HCT116 (cell line): ENCODE measurements at regions not wholly inside any gene's neighbourhood (a gene's known extent, or its start where the extent isn't known, plus 50 kb on each side); places are given as distances from the start of the nearest gene placed in this dataset.

Experiments
- ATAC-seq: fragments of 200-7000 bp; cut with Tn5 transposase; 2 replicates; pipeline ENCODE4 v1.9.1; 2020; ENCODE audit warnings: mild to moderate bottlenecking, moderate library complexity
- BruUV-seq: library from RNA; stranded (reverse); fragments of 400-500 nt; replicated peaks from 2 replicates; lab custom pipeline; 2021; lab: Mats Ljungman, UMichigan
- CTCF ChIA-PET: fragments of 300-600 bp; sonication (Branson Sonifier 250); formaldehyde crosslinking; loops from one replicate; lab custom pipeline; 2021; ENCODE audit warnings: antibody characterized with exemption; lab: Charles Lee
- POLR2A ChIA-PET: fragments of 300-600, 350-600 bp; sonication (Branson Sonifier 250); formaldehyde crosslinking; loops from one replicate; lab custom pipeline; 2021; ENCODE audit warnings: antibody characterized with exemption; lab: Charles Lee
- RAD21 ChIA-PET, 2 experiments: fragments of 300-600 bp; sonication (Branson Sonifier 250); formaldehyde crosslinking; loops; one replicate each; lab custom pipeline; 2023; ENCODE audit warnings: low total read pairs in 2 of 2; ENCODE audit not compliant: uncharacterized antibody in 2 of 2, unreplicated experiment in 2 of 2, low non-redundant PET in 1 of 2; lab: Charles Lee
- DNase-seq: peaks from one replicate; pipeline ENCODE4 v3.0.0-alpha.2; 2010; ENCODE audit warnings: low read depth, low spot score
- H2AFZ ChIP-seq: fragments of 200-600 bp; shearing (Covaris generic), sonication (generic); 2 replicates; pipeline ENCODE4 v1.6.1; 2017; ENCODE audit warnings: low read depth, mixed run types, mixed read lengths, antibody characterized with exemption, low read length; ENCODE audit not compliant: poor library complexity, severe bottlenecking
- H3K27ac ChIP-seq: 2 replicates; pipeline ENCODE4 v1.5.1; 2012; ENCODE audit warnings: low read depth, low read length
- H3K27me3 ChIP-seq: fragments of 200-600 bp; sonication (generic); 2 replicates; pipeline ENCODE4 v1.6.1; 2016; ENCODE audit warnings: mixed run types, low read length, mixed read lengths; ENCODE audit not compliant: insufficient read depth
- H3K36me3 ChIP-seq, 2 experiments: fragments of 200-500 bp in 1 of 2; fragments of 200-600 bp in 1 of 2; sonication (Bioruptor generic) in 1 of 2; sonication (generic) in 1 of 2; 2 replicates each; pipeline versions ENCODE4 v1.5.1 to v1.6.1; 2014 to 2016; ENCODE audit warnings: low read length in 2 of 2, inconsistent platforms in 1 of 2, mixed read lengths in 1 of 2, mixed run types in 1 of 2; ENCODE audit not compliant: insufficient read depth in 2 of 2, control insufficient read depth in 1 of 2
- H3K4me1 ChIP-seq, 2 experiments: fragments of 200-600 bp in 1 of 2; sonication (generic) in 1 of 2; 2 replicates each; pipeline versions ENCODE4 v1.5.1 to v1.6.1; 2012 to 2017; ENCODE audit warnings: low read length in 2 of 2, inconsistent platforms in 1 of 2, mild to moderate bottlenecking in 1 of 2, mixed read lengths in 1 of 2, mixed run types in 1 of 2, moderate library complexity in 1 of 2; ENCODE audit not compliant: insufficient read depth in 2 of 2, control insufficient read depth in 1 of 2
- H3K4me2 ChIP-seq: fragments of 200-600 bp; sonication (generic); 2 replicates; pipeline ENCODE4 v1.6.1; 2017; ENCODE audit warnings: mixed run types, low read length, mixed read lengths
- H3K4me3 ChIP-seq, 2 experiments: fragments of 200-600 bp in 1 of 2; sonication (generic) in 1 of 2; replicated peaks in 1 of 2; 2 replicates each; pipeline ENCODE4 v1.5.1; 2011 to 2016; ENCODE audit warnings: low read length in 2 of 2, control low read depth in 1 of 2, low read depth in 1 of 2, mild to moderate bottlenecking in 1 of 2, mixed read lengths in 1 of 2, mixed run types in 1 of 2
- H3K79me2 ChIP-seq: fragments of 200-600 bp; sonication (generic); 2 replicates; pipeline ENCODE4 v1.6.1; 2017; ENCODE audit warnings: mild to moderate bottlenecking, mixed run types, low read length, moderate library complexity, mixed read lengths; ENCODE audit not compliant: insufficient read depth
- H3K9ac ChIP-seq: fragments of 200-600 bp; sonication (generic); 2 replicates; pipeline ENCODE4 v1.6.1; 2016; ENCODE audit warnings: low read length, mixed read lengths
- H3K9me2 ChIP-seq: fragments of 200-600 bp; sonication (generic), shearing (Covaris generic); 2 replicates; pipeline ENCODE4 v1.6.1; 2017; ENCODE audit warnings: mixed run types, mild to moderate bottlenecking, moderate library complexity; ENCODE audit not compliant: insufficient read depth
- H3K9me3 ChIP-seq, 2 experiments: fragments of 200-500 bp in 1 of 2; fragments of 200-600 bp in 1 of 2; sonication (Bioruptor generic) in 1 of 2; sonication (generic) in 1 of 2; 2 replicates each; pipeline ENCODE4 v1.6.1; 2014 to 2017; ENCODE audit warnings: low read length in 2 of 2, mixed read lengths in 2 of 2, inconsistent platforms in 1 of 2, low read depth in 1 of 2, mild to moderate bottlenecking in 1 of 2, mixed run types in 1 of 2, moderate library complexity in 1 of 2; ENCODE audit not compliant: control insufficient read depth in 1 of 2, insufficient read depth in 1 of 2
- H4K20me1 ChIP-seq: fragments of 200-600 bp; sonication (generic), shearing (Covaris generic); 2 replicates; pipeline ENCODE4 v1.6.1; 2017; ENCODE audit warnings: mixed run types, mild to moderate bottlenecking, moderate library complexity; ENCODE audit not compliant: insufficient read depth
- EGR1 ChIP-seq: IDR thresholded peaks from 2 replicates; pipeline ENCODE4 v1.6.1; 2012; ENCODE audit warnings: low read depth
- ELF1 ChIP-seq: IDR thresholded peaks from 2 replicates; pipeline ENCODE4 v1.6.1; 2012; ENCODE audit warnings: low read depth, borderline replicate concordance
- POLR2A ChIP-seq: IDR thresholded peaks from 2 replicates; pipeline ENCODE4 v1.7.0; 2011; ENCODE audit warnings: borderline replicate concordance; ENCODE audit not compliant: insufficient read depth, insufficient read length; ENCODE audit errors: extremely low read depth
- POLR2AphosphoS5 ChIP-seq: IDR thresholded peaks from 2 replicates; pipeline ENCODE4 v1.6.1; 2011; ENCODE audit warnings: mild to moderate bottlenecking, low read depth, low read length, moderate library complexity
- SP1 ChIP-seq: IDR thresholded peaks from 2 replicates; pipeline ENCODE4 v1.6.1; 2012; ENCODE audit warnings: low read depth
- SRF ChIP-seq: IDR thresholded peaks from 2 replicates; pipeline ENCODE4 v1.6.1; 2012; ENCODE audit warnings: low read depth
- TCF7L2 ChIP-seq: IDR thresholded peaks from 2 replicates; pipeline ENCODE4 v1.7.0; 2011; ENCODE audit warnings: borderline replicate concordance, inconsistent platforms; ENCODE audit not compliant: insufficient read depth, insufficient read length; ENCODE audit errors: extremely low read depth
- ZFX ChIP-seq: fragments of 450-650 bp; IDR thresholded peaks from 2 replicates; pipeline ENCODE4 v1.6.1; 2017
- intact Hi-C: fragments of 100-400 bp; cut with micrococcal nuclease; formaldehyde crosslinking; loops from 2 replicates; pipeline ENCODE4 v1.10.0; 2022
- TF ChIP-seq, protein P1 (sequence below): IDR thresholded peaks from 2 replicates; pipeline ENCODE4 v1.6.1; 2011; ENCODE audit warnings: mild to moderate bottlenecking, low read length, moderate library complexity; ENCODE audit not compliant: insufficient replicate concordance; ENCODE audit errors: extremely low read depth
- TF ChIP-seq, protein P2 (sequence below): IDR thresholded peaks from 2 replicates; pipeline ENCODE4 v1.6.1; 2012
- TF ChIP-seq, protein P3 (sequence below), 3 experiments: fragments of 200-600 bp in 1 of 3; sonication (generic) in 1 of 3; IDR thresholded peaks in 2 of 3; conservative IDR thresholded peaks in 1 of 3; 2 replicates each; pipeline ENCODE4 v1.5.1; 2012 to 2017; ENCODE audit warnings: low read depth in 2 of 3, low read length in 2 of 3, antibody characterized with exemption in 1 of 3, borderline replicate concordance in 1 of 3, control low read depth in 1 of 3, mild to moderate bottlenecking in 1 of 3, mixed read lengths in 1 of 3, mixed run types in 1 of 3, moderate library complexity in 1 of 3; ENCODE audit not compliant: insufficient read depth in 1 of 3

DNA sequence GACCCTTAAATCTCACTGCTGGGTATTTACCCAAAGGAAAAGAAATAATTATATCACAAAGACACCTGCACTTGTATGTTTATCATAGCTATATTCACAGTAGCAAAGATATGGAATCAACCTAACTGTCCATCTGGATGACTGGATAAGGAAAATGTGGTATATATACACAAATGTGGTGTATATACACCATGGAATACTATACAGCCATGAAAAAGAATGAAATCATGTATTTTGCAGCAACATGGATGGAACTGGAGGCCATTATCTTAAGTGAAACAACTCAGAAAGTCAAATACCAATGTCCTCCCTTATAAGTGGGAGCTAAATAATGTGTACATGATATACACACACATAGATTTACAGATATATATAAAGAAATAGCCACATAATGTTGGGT lies 168.2 kb downstream of the SH2D4B start:
- H3K4me1 ChIP-seq = no peaks in the 10 kb centered on the region
- BruUV-seq = no TSS peak
- H3K27ac ChIP-seq = no peak overlapping the region
- H3K4me3 ChIP-seq = no peak overlapping the region
- no peaks in the 10 kb centered on the region for H3K9me3 ChIP-seq
- TF ChIP-seq, protein P1, sequence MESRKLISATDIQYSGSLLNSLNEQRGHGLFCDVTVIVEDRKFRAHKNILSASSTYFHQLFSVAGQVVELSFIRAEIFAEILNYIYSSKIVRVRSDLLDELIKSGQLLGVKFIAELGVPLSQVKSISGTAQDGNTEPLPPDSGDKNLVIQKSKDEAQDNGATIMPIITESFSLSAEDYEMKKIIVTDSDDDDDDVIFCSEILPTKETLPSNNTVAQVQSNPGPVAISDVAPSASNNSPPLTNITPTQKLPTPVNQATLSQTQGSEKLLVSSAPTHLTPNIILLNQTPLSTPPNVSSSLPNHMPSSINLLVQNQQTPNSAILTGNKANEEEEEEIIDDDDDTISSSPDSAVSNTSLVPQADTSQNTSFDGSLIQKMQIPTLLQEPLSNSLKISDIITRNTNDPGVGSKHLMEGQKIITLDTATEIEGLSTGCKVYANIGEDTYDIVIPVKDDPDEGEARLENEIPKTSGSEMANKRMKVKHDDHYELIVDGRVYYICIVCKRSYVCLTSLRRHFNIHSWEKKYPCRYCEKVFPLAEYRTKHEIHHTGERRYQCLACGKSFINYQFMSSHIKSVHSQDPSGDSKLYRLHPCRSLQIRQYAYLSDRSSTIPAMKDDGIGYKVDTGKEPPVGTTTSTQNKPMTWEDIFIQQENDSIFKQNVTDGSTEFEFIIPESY = no peak
- TF ChIP-seq ZFX (no peak), POLR2A (no peak), TCF7L2 (no peak), POLR2AphosphoS5 (no peak), SP1 (no peak), SRF (no peak), EGR1 (no peak), ELF1 (no peak)
- TF ChIP-seq, protein P2, sequence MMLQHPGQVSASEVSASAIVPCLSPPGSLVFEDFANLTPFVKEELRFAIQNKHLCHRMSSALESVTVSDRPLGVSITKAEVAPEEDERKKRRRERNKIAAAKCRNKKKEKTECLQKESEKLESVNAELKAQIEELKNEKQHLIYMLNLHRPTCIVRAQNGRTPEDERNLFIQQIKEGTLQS = no peak
- TF ChIP-seq, protein P3, sequence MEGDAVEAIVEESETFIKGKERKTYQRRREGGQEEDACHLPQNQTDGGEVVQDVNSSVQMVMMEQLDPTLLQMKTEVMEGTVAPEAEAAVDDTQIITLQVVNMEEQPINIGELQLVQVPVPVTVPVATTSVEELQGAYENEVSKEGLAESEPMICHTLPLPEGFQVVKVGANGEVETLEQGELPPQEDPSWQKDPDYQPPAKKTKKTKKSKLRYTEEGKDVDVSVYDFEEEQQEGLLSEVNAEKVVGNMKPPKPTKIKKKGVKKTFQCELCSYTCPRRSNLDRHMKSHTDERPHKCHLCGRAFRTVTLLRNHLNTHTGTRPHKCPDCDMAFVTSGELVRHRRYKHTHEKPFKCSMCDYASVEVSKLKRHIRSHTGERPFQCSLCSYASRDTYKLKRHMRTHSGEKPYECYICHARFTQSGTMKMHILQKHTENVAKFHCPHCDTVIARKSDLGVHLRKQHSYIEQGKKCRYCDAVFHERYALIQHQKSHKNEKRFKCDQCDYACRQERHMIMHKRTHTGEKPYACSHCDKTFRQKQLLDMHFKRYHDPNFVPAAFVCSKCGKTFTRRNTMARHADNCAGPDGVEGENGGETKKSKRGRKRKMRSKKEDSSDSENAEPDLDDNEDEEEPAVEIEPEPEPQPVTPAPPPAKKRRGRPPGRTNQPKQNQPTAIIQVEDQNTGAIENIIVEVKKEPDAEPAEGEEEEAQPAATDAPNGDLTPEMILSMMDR (IDR thresholded peaks at IDR 0.05 in 2 of 3, conservative IDR thresholded peaks at IDR 0.05 in 1 of 3; ENCODE audit: borderline replicate concordance in 1 of 3, insufficient read depth in 1 of 3, low read depth in 2 of 3, low read length in 2 of 3) = no peak
- H3K4me2 ChIP-seq = no peak overlapping the region
- H4K20me1 ChIP-seq = no peaks in the 10 kb centered on the region
- H3K27me3 ChIP-seq = no peaks in the 10 kb centered on the region; the same call in none of the 2 replicates
- no peaks in the 10 kb centered on the region for H3K79me2 ChIP-seq
- no peaks in the 10 kb centered on the region for H3K36me3 ChIP-seq
- RAD21 ChIA-PET = no interaction called here
- ATAC-seq = no peak
- no peaks in the 10 kb centered on the region for H3K9me2 ChIP-seq
- no peak for DNase-seq
- no peak overlapping the region for H2AFZ ChIP-seq
- intact Hi-C loops = no loop called here
- CTCF ChIA-PET = interaction anchor here (0.8 to 1.1 kb wide), 2 partner anchors 8 to 218 kb away, joined by 3 to 4 read pairs; no protein-coding TSS in a partner anchor
- H3K9ac ChIP-seq = no peak overlapping the region
- POLR2A ChIA-PET = no interaction called here
